BE2C (cell line): ENCODE measurements at regions not wholly inside any gene's neighbourhood (a gene's known extent, or its start where the extent isn't known, plus 50 kb on each side); places are given as distances from the start of the nearest gene placed in this dataset.

ENCODE experiments used
- DNase-seq: peaks from one replicate; pipeline ENCODE4 v3.0.0-alpha.2; 2020
- H3K27me3 ChIP-seq: fragments of 250-450 bp; sonication (Bioruptor Pico); 2 replicates; pipeline ENCODE4 v1.5.1; 2020; ENCODE audit warnings: mild to moderate bottlenecking
- H3K36me3 ChIP-seq: fragments of 250-450 bp; sonication (Bioruptor Pico); 2 replicates; pipeline ENCODE4 v1.5.1; 2020; ENCODE audit warnings: mild to moderate bottlenecking
- H3K4me1 ChIP-seq: fragments of 250-450 bp; sonication (Bioruptor Pico); 2 replicates; pipeline ENCODE4 v1.5.1; 2020
- H3K4me3 ChIP-seq: 2 replicates; pipeline ENCODE4 v1.5.1; 2011; ENCODE audit warnings: low read depth, low read length
- H3K9me3 ChIP-seq: fragments of 250-450 bp; sonication (Bioruptor Pico); 2 replicates; pipeline ENCODE4 v1.5.1; 2020
- TF ChIP-seq, protein P1 (sequence below): IDR thresholded peaks from 2 replicates; pipeline ENCODE4 v1.5.1; 2012; ENCODE audit warnings: mild to moderate bottlenecking, low read depth, low read length

DNA sequence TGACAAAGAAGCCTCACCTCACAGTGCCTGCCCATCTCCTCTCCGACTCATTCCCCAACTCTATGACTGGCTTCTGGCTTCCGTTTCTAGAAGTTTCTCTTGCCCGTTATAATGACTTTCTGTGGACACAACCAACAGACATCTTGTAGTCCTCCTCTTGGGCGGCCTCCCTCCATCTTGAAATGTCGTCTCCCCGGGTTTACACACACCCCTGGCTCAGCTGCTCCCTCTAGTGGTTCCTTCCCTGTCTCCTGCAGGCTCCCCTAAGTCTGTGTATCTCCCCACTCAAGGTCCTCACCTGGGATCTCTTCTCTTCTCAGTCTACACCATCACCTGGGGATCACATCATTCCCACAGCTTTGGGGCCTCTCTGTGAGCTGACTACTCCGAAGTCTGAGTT lies 123.4 kb upstream of the NEBL start:
- no peaks in the 10 kb centered on the region for H3K9me3 ChIP-seq
- peak; percentile 67 for DNase-seq
- no peaks in the 10 kb centered on the region for H3K36me3 ChIP-seq
- TF ChIP-seq, protein P1, sequence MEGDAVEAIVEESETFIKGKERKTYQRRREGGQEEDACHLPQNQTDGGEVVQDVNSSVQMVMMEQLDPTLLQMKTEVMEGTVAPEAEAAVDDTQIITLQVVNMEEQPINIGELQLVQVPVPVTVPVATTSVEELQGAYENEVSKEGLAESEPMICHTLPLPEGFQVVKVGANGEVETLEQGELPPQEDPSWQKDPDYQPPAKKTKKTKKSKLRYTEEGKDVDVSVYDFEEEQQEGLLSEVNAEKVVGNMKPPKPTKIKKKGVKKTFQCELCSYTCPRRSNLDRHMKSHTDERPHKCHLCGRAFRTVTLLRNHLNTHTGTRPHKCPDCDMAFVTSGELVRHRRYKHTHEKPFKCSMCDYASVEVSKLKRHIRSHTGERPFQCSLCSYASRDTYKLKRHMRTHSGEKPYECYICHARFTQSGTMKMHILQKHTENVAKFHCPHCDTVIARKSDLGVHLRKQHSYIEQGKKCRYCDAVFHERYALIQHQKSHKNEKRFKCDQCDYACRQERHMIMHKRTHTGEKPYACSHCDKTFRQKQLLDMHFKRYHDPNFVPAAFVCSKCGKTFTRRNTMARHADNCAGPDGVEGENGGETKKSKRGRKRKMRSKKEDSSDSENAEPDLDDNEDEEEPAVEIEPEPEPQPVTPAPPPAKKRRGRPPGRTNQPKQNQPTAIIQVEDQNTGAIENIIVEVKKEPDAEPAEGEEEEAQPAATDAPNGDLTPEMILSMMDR = peak; percentile 71
- no peaks in the 10 kb centered on the region for H3K4me1 ChIP-seq
- no peaks in the 10 kb centered on the region for H3K27me3 ChIP-seq
- H3K4me3 ChIP-seq = no peak overlapping the region

DNA sequence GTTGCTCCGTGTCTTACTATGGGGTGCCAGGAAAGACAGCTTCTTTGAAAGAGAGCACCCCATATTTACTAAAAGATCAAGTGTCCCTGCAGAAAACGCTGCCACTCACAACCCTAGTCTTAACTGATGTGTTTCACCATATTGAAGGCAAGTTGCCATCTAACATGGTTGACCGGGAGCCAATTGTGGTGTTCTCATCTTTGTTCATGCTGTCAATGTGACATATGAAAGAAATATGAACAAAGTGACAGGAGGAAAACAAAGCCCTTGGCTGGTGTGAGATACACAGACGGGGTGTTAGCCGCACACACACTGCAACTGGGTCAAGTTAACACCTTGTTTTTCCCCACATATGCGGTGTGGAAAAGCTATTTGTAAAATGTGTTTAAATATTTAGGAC lies 122.3 kb upstream of the NEBL start:
- no peaks in the 10 kb centered on the region for H3K36me3 ChIP-seq
- H3K4me1 ChIP-seq = no peaks in the 10 kb centered on the region
- TF ChIP-seq, protein P1 = no peak
- H3K4me3 ChIP-seq = no peak overlapping the region
- H3K27me3 ChIP-seq = no peaks in the 10 kb centered on the region
- H3K9me3 ChIP-seq = no peaks in the 10 kb centered on the region
- DNase-seq = no peak

DNA sequence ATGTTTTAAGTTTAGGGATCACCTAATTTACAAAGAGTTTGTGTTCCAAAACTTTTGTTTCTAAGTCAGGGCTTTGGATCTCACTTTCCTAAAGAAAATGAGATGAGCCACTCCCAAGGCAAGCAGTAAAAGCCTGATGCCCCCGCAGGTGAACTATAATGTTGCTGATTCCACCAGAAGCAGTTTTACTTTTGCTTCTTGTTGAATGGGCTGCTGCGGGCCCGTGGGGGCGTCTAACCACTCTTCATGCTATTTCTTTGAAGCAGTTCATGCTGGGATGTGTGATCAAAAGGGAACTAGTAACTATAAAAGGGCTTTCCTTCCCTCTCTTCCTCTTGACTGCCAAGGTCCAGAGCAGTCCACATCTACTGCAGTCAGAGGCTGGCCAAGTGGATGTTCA lies 118.7 kb upstream of the NEBL start:
- Histone ChIP-seq H3K4me1 (no peaks in the 10 kb centered on the region), H3K27me3 (no peaks in the 10 kb centered on the region), H3K9me3 (no peaks in the 10 kb centered on the region), H3K4me3 (no peak overlapping the region), H3K36me3 (no peaks in the 10 kb centered on the region)
- TF ChIP-seq, protein P1 = no peak
- DNase-seq = no peak

DNA sequence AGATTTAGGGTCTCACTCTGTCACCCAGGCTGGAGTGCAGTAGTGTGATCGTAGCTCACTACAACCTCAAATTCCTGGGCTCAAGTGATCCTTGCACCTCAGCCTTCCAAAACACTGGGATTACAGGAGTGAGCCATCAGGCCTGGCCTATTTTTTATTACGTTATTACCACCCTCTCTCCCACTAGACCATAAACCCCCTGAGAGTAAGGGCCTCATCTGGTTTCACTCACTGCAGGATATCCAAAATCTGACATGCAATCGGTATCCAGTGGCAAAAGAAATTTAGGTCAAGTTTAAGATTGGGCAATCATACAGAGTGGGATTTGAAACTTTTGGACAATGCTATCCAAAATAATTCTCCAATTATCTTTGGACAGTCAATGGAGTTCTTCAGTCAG lies 117.0 kb upstream of the NEBL start:
- H3K4me3 ChIP-seq = no peak overlapping the region
- DNase-seq = no peak
- H3K9me3 ChIP-seq = no peaks in the 10 kb centered on the region
- no peaks in the 10 kb centered on the region for H3K4me1 ChIP-seq
- no peaks in the 10 kb centered on the region for H3K27me3 ChIP-seq
- no peaks in the 10 kb centered on the region for H3K36me3 ChIP-seq
- TF ChIP-seq, protein P1 = no peak

DNA sequence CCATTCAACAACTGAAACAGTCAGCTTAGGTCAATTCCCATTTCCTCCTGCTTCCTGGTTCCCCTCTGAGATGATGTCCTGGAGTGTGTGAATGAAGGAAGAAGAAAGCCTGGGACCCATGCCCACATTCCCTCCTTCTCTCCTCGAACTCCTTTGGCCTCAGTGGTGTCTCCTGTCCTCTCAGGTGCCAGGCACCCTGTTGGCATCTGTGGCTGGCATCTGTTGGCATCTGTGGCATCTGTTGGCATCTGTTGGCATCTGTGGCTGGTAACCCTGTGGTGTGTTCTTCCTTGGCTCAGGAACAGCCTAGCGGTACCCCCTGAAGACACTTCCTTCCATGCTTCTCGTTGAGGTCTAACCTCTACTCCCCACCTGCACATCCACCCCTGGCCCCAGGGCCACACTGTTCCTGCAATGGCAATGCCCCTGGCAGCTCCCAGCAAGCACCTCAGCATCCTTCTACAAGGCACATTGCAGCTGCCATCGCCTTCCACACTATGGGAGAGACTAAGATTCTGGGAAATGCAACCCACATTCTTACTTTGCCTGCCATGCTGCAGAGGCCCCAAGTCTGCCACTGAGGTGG lies 114.4 kb upstream of the NEBL start:
- no peak for DNase-seq
- Histone ChIP-seq H3K4me1 (no peaks in the 10 kb centered on the region), H3K36me3 (no peaks in the 10 kb centered on the region), H3K27me3 (no peaks in the 10 kb centered on the region), H3K9me3 (no peaks in the 10 kb centered on the region), H3K4me3 (no peak overlapping the region)
- TF ChIP-seq, protein P1 = no peak

DNA sequence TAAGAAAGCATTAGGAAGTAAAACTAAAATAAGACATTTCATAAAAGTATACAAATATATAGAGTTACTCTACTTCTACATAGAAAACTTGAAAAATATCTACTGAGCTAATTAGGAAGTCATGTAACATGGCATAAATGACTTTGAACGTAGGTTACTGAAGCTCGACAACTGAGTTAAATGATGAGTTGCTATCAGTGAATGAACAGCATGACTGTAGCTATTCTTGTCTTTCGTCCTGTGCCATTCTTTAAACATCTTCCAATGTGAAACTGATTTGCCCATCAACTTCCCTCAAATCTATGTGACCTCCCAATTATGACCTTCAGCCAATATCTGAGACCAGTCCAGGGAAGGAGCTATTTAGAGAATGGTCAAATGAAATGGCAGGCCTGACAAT lies 113.5 kb upstream of the NEBL start:
- TF ChIP-seq, protein P1 = no peak
- Histone ChIP-seq H3K9me3 (no peaks in the 10 kb centered on the region), H3K4me3 (no peak overlapping the region), H3K27me3 (no peaks in the 10 kb centered on the region), H3K36me3 (no peaks in the 10 kb centered on the region), H3K4me1 (no peaks in the 10 kb centered on the region)
- DNase-seq = no peak
